ENCODE measurements at regions not wholly inside any gene's neighbourhood (a gene's known extent, or its start where the extent isn't known, plus 50 kb on each side); places are given as distances from the start of the nearest gene placed in this dataset.

DNA sequence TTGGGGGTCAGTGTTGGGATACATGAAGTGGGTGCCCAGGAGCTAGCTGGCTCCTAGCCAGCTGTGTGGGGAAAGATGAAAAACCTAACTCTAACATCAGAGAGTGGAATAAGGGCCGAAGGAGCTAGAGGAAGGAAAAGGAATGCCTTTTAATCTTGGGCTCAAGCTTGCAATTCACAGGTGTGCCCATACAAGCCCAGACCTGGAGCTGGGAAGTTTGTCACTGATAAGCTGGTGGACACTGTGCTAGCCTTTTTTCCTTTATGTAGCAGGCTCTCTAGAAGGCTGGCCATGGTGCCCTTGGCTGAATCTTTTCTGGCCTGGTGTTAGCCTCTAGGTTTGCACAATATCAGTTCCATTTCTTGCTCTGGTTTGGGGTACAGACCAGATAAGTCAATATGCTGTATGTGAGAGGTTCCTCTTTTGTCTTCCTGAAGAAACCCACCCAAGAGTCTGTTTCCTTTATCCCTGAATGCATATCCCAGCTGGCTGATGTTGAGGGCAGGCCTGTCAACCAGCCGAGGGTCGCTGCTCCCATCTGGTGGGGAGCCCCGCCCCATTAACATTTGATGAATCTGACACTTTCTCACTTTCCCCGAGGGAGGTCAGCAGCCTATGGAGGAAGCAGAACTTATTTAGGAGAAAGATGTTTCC is 92.4 kb upstream of the CXCL14 start:
- no peaks in the 10 kb centered on the region for H3K36me3 ChIP-seq
- DNase-seq (ENCODE audit: extremely low spot score): peak; percentile 45
- H3K27ac ChIP-seq (replicated peaks in 1 of 4): no peak overlapping the region
- no peaks in the 10 kb centered on the region for H3K27me3 ChIP-seq
- peaks cover 0 to 12% (median 0%) of the 10 kb centered on the region in 4 donors for H3K9me3 ChIP-seq
- TF ChIP-seq POLR2A (IDR thresholded peaks at IDR 0.05; ENCODE audit: low read depth) (no peak), EP300 (IDR thresholded peaks at IDR 0.05) (no peak), POLR2AphosphoS5 (IDR thresholded peaks at IDR 0.05) (no peak)
- TF ChIP-seq, protein P1, sequence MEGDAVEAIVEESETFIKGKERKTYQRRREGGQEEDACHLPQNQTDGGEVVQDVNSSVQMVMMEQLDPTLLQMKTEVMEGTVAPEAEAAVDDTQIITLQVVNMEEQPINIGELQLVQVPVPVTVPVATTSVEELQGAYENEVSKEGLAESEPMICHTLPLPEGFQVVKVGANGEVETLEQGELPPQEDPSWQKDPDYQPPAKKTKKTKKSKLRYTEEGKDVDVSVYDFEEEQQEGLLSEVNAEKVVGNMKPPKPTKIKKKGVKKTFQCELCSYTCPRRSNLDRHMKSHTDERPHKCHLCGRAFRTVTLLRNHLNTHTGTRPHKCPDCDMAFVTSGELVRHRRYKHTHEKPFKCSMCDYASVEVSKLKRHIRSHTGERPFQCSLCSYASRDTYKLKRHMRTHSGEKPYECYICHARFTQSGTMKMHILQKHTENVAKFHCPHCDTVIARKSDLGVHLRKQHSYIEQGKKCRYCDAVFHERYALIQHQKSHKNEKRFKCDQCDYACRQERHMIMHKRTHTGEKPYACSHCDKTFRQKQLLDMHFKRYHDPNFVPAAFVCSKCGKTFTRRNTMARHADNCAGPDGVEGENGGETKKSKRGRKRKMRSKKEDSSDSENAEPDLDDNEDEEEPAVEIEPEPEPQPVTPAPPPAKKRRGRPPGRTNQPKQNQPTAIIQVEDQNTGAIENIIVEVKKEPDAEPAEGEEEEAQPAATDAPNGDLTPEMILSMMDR (IDR thresholded peaks at IDR 0.05): no peak
- no peak overlapping the region for H3K4me3 ChIP-seq
- intact Hi-C loops (cut with DNase I): no loop called here
- 20% methylated on average over 5 of the region's 5 CpGs for WGBS
- H3K4me1 ChIP-seq: no peaks in the 10 kb centered on the region

DNA sequence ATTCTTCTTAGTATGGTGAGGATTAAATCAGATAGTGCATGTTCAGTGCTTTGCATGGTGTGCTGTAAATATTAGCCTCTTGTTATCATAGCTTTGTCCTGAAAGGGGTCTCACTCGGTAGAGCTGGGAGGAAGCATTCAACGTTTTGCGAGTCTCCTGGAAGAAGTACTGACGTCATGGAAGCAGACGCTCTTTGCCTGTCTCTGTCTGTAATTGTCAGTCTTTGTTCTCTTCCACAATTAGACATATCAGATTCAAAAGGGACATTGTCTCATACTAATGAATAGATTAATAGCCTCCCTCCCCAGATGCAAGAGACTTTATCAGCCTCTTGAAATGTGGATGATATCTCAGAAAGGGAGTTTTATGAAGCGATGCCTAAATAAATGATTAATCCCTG is 91.8 kb upstream of the CXCL14 start:
- 81% methylated on average over 6 of the region's 6 CpGs for WGBS
- Histone ChIP-seq H3K27ac (replicated peaks in 1 of 4) (no peak overlapping the region), H3K9me3 (peaks cover 0 to 10% (median 0%) of the 10 kb centered on the region in 4 donors), H3K27me3 (no peaks in the 10 kb centered on the region), H3K36me3 (no peaks in the 10 kb centered on the region), H3K4me1 (no peaks in the 10 kb centered on the region), H3K4me3 (no peak overlapping the region)
- TF ChIP-seq POLR2A (IDR thresholded peaks at IDR 0.05; ENCODE audit: low read depth): no peak
- TF ChIP-seq EP300 (IDR thresholded peaks at IDR 0.05): no peak
- TF ChIP-seq POLR2AphosphoS5 (IDR thresholded peaks at IDR 0.05): no peak
- TF ChIP-seq, protein P1 (IDR thresholded peaks at IDR 0.05): no peak
- DNase-seq (ENCODE audit: extremely low spot score): peak; percentile 42
- intact Hi-C loops (cut with DNase I): no loop called here

GRCh38 chr5:135669416-135669815 is 90.6 kb upstream of the CXCL14 start:
- no peaks in the 10 kb centered on the region for H3K9me3 ChIP-seq
- TF ChIP-seq, protein P1 (IDR thresholded peaks at IDR 0.05): no peak
- TF ChIP-seq POLR2AphosphoS5 (IDR thresholded peaks at IDR 0.05) (no peak), EP300 (IDR thresholded peaks at IDR 0.05) (no peak), POLR2A (IDR thresholded peaks at IDR 0.05; ENCODE audit: low read depth) (no peak)
- no peak overlapping the region for H3K27ac ChIP-seq (replicated peaks in 1 of 4)
- H3K27me3 ChIP-seq: no peaks in the 10 kb centered on the region
- WGBS: 52% methylated on average over 2 of the region's 2 CpGs
- intact Hi-C loops (cut with DNase I): no loop called here
- H3K36me3 ChIP-seq: no peaks in the 10 kb centered on the region
- H3K4me3 ChIP-seq: no peak overlapping the region
- no peaks in the 10 kb centered on the region for H3K4me1 ChIP-seq
- peak; percentile 57 for DNase-seq (ENCODE audit: extremely low spot score)

GRCh38 chr5:135667673-135668072 is 88.9 kb upstream of the CXCL14 start:
- TF ChIP-seq, protein P1 (IDR thresholded peaks at IDR 0.05): no peak
- TF ChIP-seq POLR2A (IDR thresholded peaks at IDR 0.05; ENCODE audit: low read depth) (no peak), EP300 (IDR thresholded peaks at IDR 0.05) (no peak), POLR2AphosphoS5 (IDR thresholded peaks at IDR 0.05) (no peak)
- Histone ChIP-seq H3K27me3 (no peaks in the 10 kb centered on the region), H3K4me3 (no peak overlapping the region), H3K36me3 (no peaks in the 10 kb centered on the region), H3K4me1 (no peaks in the 10 kb centered on the region), H3K9me3 (no peaks in the 10 kb centered on the region), H3K27ac (replicated peaks in 1 of 4) (no peak overlapping the region)
- 86% methylated on average over 2 of the region's 2 CpGs for WGBS
- intact Hi-C loops (cut with DNase I): no loop called here
- peak; percentile 39 for DNase-seq (ENCODE audit: extremely low spot score)

- Histone ChIP-seq H3K27ac (replicated peaks in 1 of 4) (no peak overlapping the region), H3K9me3 (no peaks in the 10 kb centered on the region), H3K4me1 (no peaks in the 10 kb centered on the region), H3K4me3 (no peak overlapping the region), H3K36me3 (no peaks in the 10 kb centered on the region), H3K27me3 (no peaks in the 10 kb centered on the region)
- peak; percentile 47 for DNase-seq (ENCODE audit: extremely low spot score)
- WGBS: 88% methylated on average over 3 of the region's 3 CpGs
- intact Hi-C loops (cut with DNase I): no loop called here
- TF ChIP-seq POLR2A (IDR thresholded peaks at IDR 0.05; ENCODE audit: low read depth) (no peak), POLR2AphosphoS5 (IDR thresholded peaks at IDR 0.05) (no peak), EP300 (IDR thresholded peaks at IDR 0.05) (no peak)
- TF ChIP-seq, protein P1 (IDR thresholded peaks at IDR 0.05): no peak
Measured at GRCh38 chr5:135667204-135667603, 88.4 kb upstream of the CXCL14 start.
